Activated gamma-delta T cell treated with anti-CD3 and anti-CD28 coated beads, Interleukin-2, amount 50 U/mL, for 16 hours (primary cell): ENCODE measurements at regions not wholly inside any gene's neighbourhood (a gene's known extent, or its start where the extent isn't known, plus 50 kb on each side); places are given as distances from the start of the nearest gene placed in this dataset.
"Not testable (repeated sequence)": the region's sequence is repeated elsewhere in the genome, so short reads cannot be mapped to it uniquely, and the experiment has no call there.

Source experiments
- DNase-seq: peaks from one replicate; pipeline ENCODE4 v3.0.0-alpha.2; 2020; ENCODE audit warnings: low read depth

GRCh38 chr17:83159204-83160049 is 80.0 kb downstream of the METRNL start:
- DNase-seq: no peak

- no peak for DNase-seq
These were observed 81.3 kb downstream of the METRNL start for GRCh38 chr17:83160443-83161297.

GRCh38 chr17:83161298-83162034 is 82.1 kb downstream of the METRNL start:
- DNase-seq: no peak

- no peak for DNase-seq
These were observed 82.8 kb downstream of the METRNL start for GRCh38 chr17:83162035-83162745.

GRCh38 chr17:83164490-83164889 is 85.1 kb downstream of the METRNL start:
- no peak for DNase-seq

- DNase-seq: no peak
These were observed 91.3 kb downstream of the METRNL start for GRCh38 chr17:83170571-83171260.

- DNase-seq: no peak
These were observed 92.3 kb downstream of the METRNL start for GRCh38 chr17:83171661-83172060.

- DNase-seq: not testable (repeated sequence)
These were observed 92.7 kb downstream of the METRNL start for GRCh38 chr17:83172099-83172498.

- not testable (repeated sequence) for DNase-seq
These were observed 93.2 kb downstream of the METRNL start for GRCh38 chr17:83172646-83173045.

GRCh38 chr17:83173180-83173913 is 93.9 kb downstream of the METRNL start:
- DNase-seq: not testable (repeated sequence)

- DNase-seq: no peak
These were observed 94.5 kb downstream of the METRNL start for GRCh38 chr17:83173914-83174361.

- no peak for DNase-seq
These were observed 95.1 kb downstream of the METRNL start for GRCh38 chr17:83174362-83175118.

GRCh38 chr17:83175119-83175821 is 95.9 kb downstream of the METRNL start:
- no peak for DNase-seq

- DNase-seq: no peak
These were observed 96.6 kb downstream of the METRNL start for GRCh38 chr17:83175822-83176622.

- DNase-seq: no peak
These were observed 97.5 kb downstream of the METRNL start for GRCh38 chr17:83176623-83177583.

- no peak for DNase-seq
These were observed 98.5 kb downstream of the METRNL start for GRCh38 chr17:83177611-83178532.
